Bronchial epithelial cell (primary cell): ENCODE measurements at regions not wholly inside any gene's neighbourhood (a gene's known extent, or its start where the extent isn't known, plus 50 kb on each side); places are given as distances from the start of the nearest gene placed in this dataset.

Source experiments
- DNase-seq: peaks from one replicate; pipeline ENCODE4 v3.0.0-alpha.2; 2010; ENCODE audit warnings: low read depth
- FAIRE-seq: peaks from 2 replicates; lab custom pipeline; 2011; peaks lifted over from hg19 to GRCh38; lab: Jason Lieb, UNC
- H3K27me3 ChIP-seq: 2 replicates; pipeline ENCODE4 v1.5.1; 2011; ENCODE audit warnings: low read length; ENCODE audit not compliant: control insufficient read depth, insufficient read depth
- H3K36me3 ChIP-seq: 2 replicates; pipeline ENCODE4 v1.5.1; 2011; ENCODE audit warnings: low read length; ENCODE audit not compliant: control insufficient read depth, insufficient read depth
- H3K4me3 ChIP-seq: 2 replicates; pipeline ENCODE4 v1.5.1; 2011; ENCODE audit warnings: mild to moderate bottlenecking, low read depth, low read length, control low read depth
- TF ChIP-seq, protein P1 (sequence below): IDR thresholded peaks from 2 replicates; pipeline ENCODE4 v1.5.1; 2011; ENCODE audit warnings: mild to moderate bottlenecking, moderate library complexity, low read length, control low read depth, inconsistent platforms; ENCODE audit not compliant: insufficient read depth, severe bottlenecking

DNA sequence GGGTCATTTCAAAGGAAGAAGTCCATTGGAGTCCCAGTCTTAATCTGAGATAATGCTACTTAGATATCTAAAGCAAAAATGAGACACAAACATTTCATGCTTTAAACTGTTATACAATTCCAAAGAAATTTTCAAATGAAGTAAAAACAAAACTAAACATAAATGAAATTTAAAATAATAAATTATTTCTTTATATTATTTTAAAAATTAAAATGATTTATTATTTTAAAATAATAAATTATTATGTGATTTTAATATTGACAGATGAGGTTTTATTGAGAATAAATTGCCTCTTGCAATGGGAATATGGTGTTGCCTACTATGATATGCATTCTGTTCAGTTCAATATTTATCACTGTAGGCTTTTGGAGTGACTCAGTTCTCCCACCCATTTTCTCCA is 93.7 kb upstream of the BACH2 start:
- H3K36me3 ChIP-seq, result no peaks in the 10 kb centered on the region
- DNase-seq (no peak), FAIRE-seq (no peak)
- no peak overlapping the region for H3K4me3 ChIP-seq
- no peaks in the 10 kb centered on the region for H3K27me3 ChIP-seq
- TF ChIP-seq, protein P1, sequence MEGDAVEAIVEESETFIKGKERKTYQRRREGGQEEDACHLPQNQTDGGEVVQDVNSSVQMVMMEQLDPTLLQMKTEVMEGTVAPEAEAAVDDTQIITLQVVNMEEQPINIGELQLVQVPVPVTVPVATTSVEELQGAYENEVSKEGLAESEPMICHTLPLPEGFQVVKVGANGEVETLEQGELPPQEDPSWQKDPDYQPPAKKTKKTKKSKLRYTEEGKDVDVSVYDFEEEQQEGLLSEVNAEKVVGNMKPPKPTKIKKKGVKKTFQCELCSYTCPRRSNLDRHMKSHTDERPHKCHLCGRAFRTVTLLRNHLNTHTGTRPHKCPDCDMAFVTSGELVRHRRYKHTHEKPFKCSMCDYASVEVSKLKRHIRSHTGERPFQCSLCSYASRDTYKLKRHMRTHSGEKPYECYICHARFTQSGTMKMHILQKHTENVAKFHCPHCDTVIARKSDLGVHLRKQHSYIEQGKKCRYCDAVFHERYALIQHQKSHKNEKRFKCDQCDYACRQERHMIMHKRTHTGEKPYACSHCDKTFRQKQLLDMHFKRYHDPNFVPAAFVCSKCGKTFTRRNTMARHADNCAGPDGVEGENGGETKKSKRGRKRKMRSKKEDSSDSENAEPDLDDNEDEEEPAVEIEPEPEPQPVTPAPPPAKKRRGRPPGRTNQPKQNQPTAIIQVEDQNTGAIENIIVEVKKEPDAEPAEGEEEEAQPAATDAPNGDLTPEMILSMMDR, result no peak

DNA sequence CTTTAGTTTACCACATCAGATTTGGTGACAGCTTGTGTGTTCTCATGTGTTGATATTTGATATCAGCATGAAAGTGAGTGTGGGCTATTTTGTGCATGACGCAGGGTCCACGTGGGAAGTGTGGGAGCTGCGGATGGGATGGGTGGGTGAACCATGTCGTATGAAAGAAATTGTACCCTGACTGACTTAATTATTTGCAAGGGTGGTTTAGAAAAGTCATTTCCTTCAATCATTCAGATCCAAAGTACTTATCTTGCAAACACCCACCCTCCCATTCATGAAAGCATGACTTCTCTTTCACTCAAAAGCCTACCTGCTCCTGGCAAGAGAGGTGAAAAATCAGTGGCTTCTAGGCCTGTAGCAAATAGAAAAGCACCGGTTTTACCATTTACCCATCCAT is 91.8 kb upstream of the BACH2 start:
- H3K27me3 ChIP-seq, result no peaks in the 10 kb centered on the region
- no peaks in the 10 kb centered on the region for H3K36me3 ChIP-seq
- DNase-seq (no peak), FAIRE-seq (no peak)
- TF ChIP-seq, protein P1, result no peak
- H3K4me3 ChIP-seq, result no peak overlapping the region

DNA sequence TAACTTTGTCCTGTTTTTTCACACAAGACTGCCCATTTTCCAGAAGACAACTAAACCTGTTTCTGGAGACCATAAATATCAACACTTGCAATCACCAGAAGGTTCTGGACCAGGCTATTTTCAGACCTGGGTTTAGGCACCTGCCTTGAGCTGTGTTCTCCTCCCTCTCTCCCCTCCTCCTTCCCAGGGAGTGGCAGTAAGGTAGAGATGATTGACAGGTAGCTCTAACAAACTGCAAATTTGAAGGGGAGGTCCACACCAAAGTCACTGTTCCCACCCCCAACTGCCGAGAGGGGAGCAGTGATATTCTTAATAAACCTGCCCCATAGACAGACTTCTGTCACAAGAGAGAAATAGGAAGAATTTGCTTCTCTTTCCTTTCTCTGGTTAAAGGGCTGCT is 91.2 kb upstream of the BACH2 start:
- FAIRE-seq (peak; percentile 32), DNase-seq (no peak)
- no peaks in the 10 kb centered on the region for H3K36me3 ChIP-seq
- TF ChIP-seq, protein P1, result no peak
- no peaks in the 10 kb centered on the region for H3K27me3 ChIP-seq
- H3K4me3 ChIP-seq, result no peak overlapping the region

DNA sequence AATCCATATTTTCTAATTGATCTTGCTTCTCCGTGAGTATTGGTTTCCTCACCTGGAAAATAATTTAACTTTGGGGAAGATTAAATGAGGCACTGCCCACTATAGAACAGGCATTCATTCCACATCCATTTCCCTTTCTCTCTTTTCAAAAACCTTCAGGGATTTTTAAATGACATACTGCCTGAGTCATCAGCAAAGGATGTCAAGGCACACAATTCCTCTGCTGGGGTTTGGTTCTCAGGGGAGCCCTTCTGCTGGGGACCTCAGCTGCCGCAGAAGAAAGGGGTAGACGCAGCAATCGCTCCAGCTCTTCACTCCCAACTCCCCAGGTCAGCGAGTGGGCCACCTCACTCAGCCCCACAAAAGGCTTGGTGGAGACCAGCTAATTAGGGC is 90.7 kb upstream of the BACH2 start:
- FAIRE-seq (no peak), DNase-seq (peak; percentile 12)
- TF ChIP-seq, protein P1, result no peak
- H3K36me3 ChIP-seq, result no peaks in the 10 kb centered on the region
- H3K4me3 ChIP-seq, result no peak overlapping the region
- no peaks in the 10 kb centered on the region for H3K27me3 ChIP-seq

DNA sequence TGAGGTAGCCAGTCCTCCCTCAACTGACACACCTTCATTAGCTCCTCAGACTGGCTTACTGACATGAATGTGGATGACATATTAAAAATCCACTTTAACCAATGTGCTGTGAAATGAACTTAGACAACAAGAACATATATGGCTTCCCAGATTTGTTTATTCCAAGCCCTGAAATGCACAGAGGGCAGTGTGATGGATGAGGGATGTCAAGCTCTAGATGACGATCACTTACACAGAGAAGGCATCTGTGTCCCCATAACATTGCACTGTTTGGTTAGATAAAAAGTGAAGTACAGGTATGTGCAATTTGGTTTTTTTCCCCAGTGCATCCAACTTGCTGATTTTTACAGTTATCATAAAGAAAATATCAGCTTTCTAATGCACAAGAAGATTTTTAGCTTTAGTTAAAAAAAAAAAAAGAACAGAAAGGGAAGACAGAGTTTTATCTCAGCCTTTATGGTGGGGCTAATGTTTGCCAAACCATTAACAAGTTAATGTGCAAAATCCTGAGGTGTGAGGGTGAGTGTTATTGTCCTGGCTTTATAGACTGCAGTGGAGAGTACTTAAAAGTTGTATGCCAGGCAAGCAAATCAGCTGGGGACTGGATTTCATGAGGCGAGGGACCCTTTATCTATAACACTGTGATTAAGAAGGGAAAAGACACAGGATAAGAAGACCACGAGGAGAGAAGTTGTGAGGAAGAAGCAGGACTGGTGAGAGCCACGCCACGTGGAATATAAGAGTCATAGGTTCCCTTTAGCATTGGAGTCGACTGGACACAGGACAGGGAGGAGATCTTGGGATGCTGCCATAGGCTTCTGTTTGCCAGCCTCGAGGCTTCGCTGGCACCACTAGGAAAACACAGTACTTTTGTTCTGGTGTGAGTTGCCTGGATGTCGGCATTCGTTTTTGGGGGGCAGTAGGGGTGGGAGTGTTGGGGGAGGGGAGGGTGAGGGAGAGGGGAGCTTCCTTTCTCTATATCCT is 90.0 kb upstream of the BACH2 start:
- TF ChIP-seq, protein P1, result no peak
- Histone ChIP-seq H3K36me3 (no peaks in the 10 kb centered on the region), H3K4me3 (no peak overlapping the region), H3K27me3 (peaks cover 1% of the 10 kb centered on the region)
- FAIRE-seq (no peak), DNase-seq (no peak)
